HCT116 (cell line): ENCODE measurements at regions not wholly inside any gene's neighbourhood (a gene's known extent, or its start where the extent isn't known, plus 50 kb on each side); places are given as distances from the start of the nearest gene placed in this dataset.

Experiments
- ATAC-seq: fragments of 200-7000 bp; cut with Tn5 transposase; 2 replicates; pipeline ENCODE4 v1.9.1; 2020; ENCODE audit warnings: mild to moderate bottlenecking, moderate library complexity
- BruUV-seq: library from RNA; stranded (reverse); fragments of 400-500 nt; replicated peaks from 2 replicates; lab custom pipeline; 2021; lab: Mats Ljungman, UMichigan
- CTCF ChIA-PET: fragments of 300-600 bp; sonication (Branson Sonifier 250); formaldehyde crosslinking; loops from one replicate; lab custom pipeline; 2021; ENCODE audit warnings: antibody characterized with exemption; lab: Charles Lee
- POLR2A ChIA-PET: fragments of 300-600, 350-600 bp; sonication (Branson Sonifier 250); formaldehyde crosslinking; loops from one replicate; lab custom pipeline; 2021; ENCODE audit warnings: antibody characterized with exemption; lab: Charles Lee
- RAD21 ChIA-PET, 2 experiments: fragments of 300-600 bp; sonication (Branson Sonifier 250); formaldehyde crosslinking; loops; one replicate each; lab custom pipeline; 2023; ENCODE audit warnings: low total read pairs in 2 of 2; ENCODE audit not compliant: uncharacterized antibody in 2 of 2, unreplicated experiment in 2 of 2, low non-redundant PET in 1 of 2; lab: Charles Lee
- DNase-seq: peaks from one replicate; pipeline ENCODE4 v3.0.0-alpha.2; 2010; ENCODE audit warnings: low read depth, low spot score
- H2AFZ ChIP-seq: fragments of 200-600 bp; shearing (Covaris generic), sonication (generic); 2 replicates; pipeline ENCODE4 v1.6.1; 2017; ENCODE audit warnings: low read depth, mixed run types, mixed read lengths, antibody characterized with exemption, low read length; ENCODE audit not compliant: poor library complexity, severe bottlenecking
- H3K27ac ChIP-seq: 2 replicates; pipeline ENCODE4 v1.5.1; 2012; ENCODE audit warnings: low read depth, low read length
- H3K27me3 ChIP-seq: fragments of 200-600 bp; sonication (generic); 2 replicates; pipeline ENCODE4 v1.6.1; 2016; ENCODE audit warnings: mixed run types, low read length, mixed read lengths; ENCODE audit not compliant: insufficient read depth
- H3K36me3 ChIP-seq, 2 experiments: fragments of 200-500 bp in 1 of 2; fragments of 200-600 bp in 1 of 2; sonication (Bioruptor generic) in 1 of 2; sonication (generic) in 1 of 2; 2 replicates each; pipeline versions ENCODE4 v1.5.1 to v1.6.1; 2014 to 2016; ENCODE audit warnings: low read length in 2 of 2, inconsistent platforms in 1 of 2, mixed read lengths in 1 of 2, mixed run types in 1 of 2; ENCODE audit not compliant: insufficient read depth in 2 of 2, control insufficient read depth in 1 of 2
- H3K4me1 ChIP-seq, 2 experiments: fragments of 200-600 bp in 1 of 2; sonication (generic) in 1 of 2; 2 replicates each; pipeline versions ENCODE4 v1.5.1 to v1.6.1; 2012 to 2017; ENCODE audit warnings: low read length in 2 of 2, inconsistent platforms in 1 of 2, mild to moderate bottlenecking in 1 of 2, mixed read lengths in 1 of 2, mixed run types in 1 of 2, moderate library complexity in 1 of 2; ENCODE audit not compliant: insufficient read depth in 2 of 2, control insufficient read depth in 1 of 2
- H3K4me2 ChIP-seq: fragments of 200-600 bp; sonication (generic); 2 replicates; pipeline ENCODE4 v1.6.1; 2017; ENCODE audit warnings: mixed run types, low read length, mixed read lengths
- H3K4me3 ChIP-seq, 2 experiments: fragments of 200-600 bp in 1 of 2; sonication (generic) in 1 of 2; replicated peaks in 1 of 2; 2 replicates each; pipeline ENCODE4 v1.5.1; 2011 to 2016; ENCODE audit warnings: low read length in 2 of 2, control low read depth in 1 of 2, low read depth in 1 of 2, mild to moderate bottlenecking in 1 of 2, mixed read lengths in 1 of 2, mixed run types in 1 of 2
- H3K79me2 ChIP-seq: fragments of 200-600 bp; sonication (generic); 2 replicates; pipeline ENCODE4 v1.6.1; 2017; ENCODE audit warnings: mild to moderate bottlenecking, mixed run types, low read length, moderate library complexity, mixed read lengths; ENCODE audit not compliant: insufficient read depth
- H3K9ac ChIP-seq: fragments of 200-600 bp; sonication (generic); 2 replicates; pipeline ENCODE4 v1.6.1; 2016; ENCODE audit warnings: low read length, mixed read lengths
- H3K9me2 ChIP-seq: fragments of 200-600 bp; sonication (generic), shearing (Covaris generic); 2 replicates; pipeline ENCODE4 v1.6.1; 2017; ENCODE audit warnings: mixed run types, mild to moderate bottlenecking, moderate library complexity; ENCODE audit not compliant: insufficient read depth
- H3K9me3 ChIP-seq, 2 experiments: fragments of 200-500 bp in 1 of 2; fragments of 200-600 bp in 1 of 2; sonication (Bioruptor generic) in 1 of 2; sonication (generic) in 1 of 2; 2 replicates each; pipeline ENCODE4 v1.6.1; 2014 to 2017; ENCODE audit warnings: low read length in 2 of 2, mixed read lengths in 2 of 2, inconsistent platforms in 1 of 2, low read depth in 1 of 2, mild to moderate bottlenecking in 1 of 2, mixed run types in 1 of 2, moderate library complexity in 1 of 2; ENCODE audit not compliant: control insufficient read depth in 1 of 2, insufficient read depth in 1 of 2
- H4K20me1 ChIP-seq: fragments of 200-600 bp; sonication (generic), shearing (Covaris generic); 2 replicates; pipeline ENCODE4 v1.6.1; 2017; ENCODE audit warnings: mixed run types, mild to moderate bottlenecking, moderate library complexity; ENCODE audit not compliant: insufficient read depth
- ATF3 ChIP-seq: IDR thresholded peaks from 2 replicates; pipeline ENCODE4 v1.6.1; 2012
- CEBPB ChIP-seq: IDR thresholded peaks from 2 replicates; pipeline ENCODE4 v1.6.1; 2012; ENCODE audit warnings: low read depth
- EGR1 ChIP-seq: IDR thresholded peaks from 2 replicates; pipeline ENCODE4 v1.6.1; 2012; ENCODE audit warnings: low read depth
- ELF1 ChIP-seq: IDR thresholded peaks from 2 replicates; pipeline ENCODE4 v1.6.1; 2012; ENCODE audit warnings: low read depth, borderline replicate concordance
- EZH2 ChIP-seq: fragments of 200-600 bp; sonication (generic); IDR thresholded peaks from 2 replicates; pipeline ENCODE4 v1.6.1; 2017; ENCODE audit warnings: antibody characterized with exemption, mixed run types
- EZH2phosphoT487 ChIP-seq: fragments of 200-600 bp; IDR thresholded peaks from 2 replicates; pipeline ENCODE4 v1.6.1; 2018; ENCODE audit warnings: antibody characterized with exemption, borderline replicate concordance
- FOSL1 ChIP-seq: IDR thresholded peaks from 2 replicates; pipeline ENCODE4 v1.6.1; 2012; ENCODE audit warnings: low read depth
- JUND ChIP-seq: IDR thresholded peaks from 2 replicates; pipeline ENCODE4 v1.6.1; 2012
- RAD21 ChIP-seq: IDR thresholded peaks from 2 replicates; pipeline ENCODE4 v1.6.1; 2012; ENCODE audit warnings: low read depth, mild to moderate bottlenecking
- REST ChIP-seq: IDR thresholded peaks from 2 replicates; pipeline ENCODE4 v1.6.1; 2012; ENCODE audit warnings: low read depth
- SP1 ChIP-seq: IDR thresholded peaks from 2 replicates; pipeline ENCODE4 v1.6.1; 2012; ENCODE audit warnings: low read depth
- SRF ChIP-seq: IDR thresholded peaks from 2 replicates; pipeline ENCODE4 v1.6.1; 2012; ENCODE audit warnings: low read depth
- TCF7L2 ChIP-seq: IDR thresholded peaks from 2 replicates; pipeline ENCODE4 v1.7.0; 2011; ENCODE audit warnings: borderline replicate concordance, inconsistent platforms; ENCODE audit not compliant: insufficient read depth, insufficient read length; ENCODE audit errors: extremely low read depth
- YY1 ChIP-seq: IDR thresholded peaks from 2 replicates; pipeline ENCODE4 v1.6.1; 2011; ENCODE audit warnings: low read length, low read depth, moderate library complexity, mild to moderate bottlenecking; ENCODE audit not compliant: insufficient replicate concordance; ENCODE audit errors: extremely low read depth
- ZBTB33 ChIP-seq: IDR thresholded peaks from 2 replicates; pipeline ENCODE4 v1.6.1; 2011; ENCODE audit warnings: mild to moderate bottlenecking, low read length, moderate library complexity; ENCODE audit not compliant: insufficient replicate concordance; ENCODE audit errors: extremely low read depth
- ZFX ChIP-seq: fragments of 450-650 bp; IDR thresholded peaks from 2 replicates; pipeline ENCODE4 v1.6.1; 2017
- ZNF274 ChIP-seq: fragments of 200-500 bp; sonication (Bioruptor generic); IDR thresholded peaks from 2 replicates; pipeline ENCODE4 v1.6.1; 2014; ENCODE audit warnings: mild to moderate bottlenecking, low read depth, low read length, inconsistent platforms
- intact Hi-C: fragments of 100-400 bp; cut with micrococcal nuclease; formaldehyde crosslinking; loops from 2 replicates; pipeline ENCODE4 v1.10.0; 2022

- POLR2A ChIA-PET, result interaction anchor here (0.7 kb wide), 1 partner anchor 389 kb away, joined by 3 read pairs; no protein-coding TSS in a partner anchor
- RAD21 ChIA-PET, result no interaction called here
- Histone ChIP-seq H2AFZ (no peak overlapping the region), H3K9me3 (no peaks in the 10 kb centered on the region), H3K79me2 (no peaks in the 10 kb centered on the region), H4K20me1 (no peaks in the 10 kb centered on the region), H3K9me2 (no peaks in the 10 kb centered on the region), H3K4me2 (no peak overlapping the region), H3K27ac (no peak overlapping the region), H3K9ac (no peak overlapping the region), H3K36me3 (no peaks in the 10 kb centered on the region), H3K27me3 (peaks cover 4% of the 10 kb centered on the region; the same call in 1 of the 2 replicates), H3K4me3 (no peak overlapping the region), H3K4me1 (0 out of 4 replicates have a peak, but pooled peaks cover 0 to 3% of the 10 kb centered on the region in 2 experiments)
- intact Hi-C loops, result loop anchor here (10.0 kb wide), 1 partner anchor 413 kb away; no protein-coding TSS in a partner anchor
- DNase-seq (no peak), ATAC-seq (no peak)
- no TSS peak for BruUV-seq
- no peak for TF ChIP-seq FOSL1
- TF ChIP-seq YY1, result no peak
- no peak for TF ChIP-seq ELF1
- no peak for TF ChIP-seq TCF7L2
- no peak for TF ChIP-seq SRF
- no peak for TF ChIP-seq ZFX
- TF ChIP-seq CEBPB, result no peak
- no peak for TF ChIP-seq ZBTB33
- no peak for TF ChIP-seq RAD21
- TF ChIP-seq JUND, result no peak
- no peak for TF ChIP-seq EZH2phosphoT487
- TF ChIP-seq ZNF274, result no peak
- no peak for TF ChIP-seq EGR1
- no peak for TF ChIP-seq REST
- TF ChIP-seq SP1, result no peak
- TF ChIP-seq ATF3, result no peak
- TF ChIP-seq EZH2, result no peak
- CTCF ChIA-PET, result no interaction called here
Observed at GRCh38 chr6:168887621-168888020, 366.0 kb downstream of the THBS2 start.
